NOMO-1 treated with DMSO at 0.1 percent for 48 hours (cell line): ENCODE measurements at regions not wholly inside any gene's neighbourhood (a gene's known extent, or its start where the extent isn't known, plus 50 kb on each side); places are given as distances from the start of the nearest gene placed in this dataset.

ENCODE experiments used
- DNase-seq: peaks from one replicate; lab custom pipeline; 2025; ENCODE audit not compliant: unreplicated experiment; lab: John Stamatoyannopoulos, UW

- DNase-seq = no peak
These were observed 469.0 kb upstream of the BRINP1 start for GRCh38 chr9:119838210-119838609.

- no peak for DNase-seq
These were observed 466.8 kb upstream of the BRINP1 start for GRCh38 chr9:119836036-119836435.

GRCh38 chr9:119834064-119834620 is 464.9 kb upstream of the BRINP1 start:
- DNase-seq = no peak

GRCh38 chr9:119831309-119831708 is 462.1 kb upstream of the BRINP1 start:
- DNase-seq = no peak

GRCh38 chr9:119829748-119830147 is 460.5 kb upstream of the BRINP1 start:
- no peak for DNase-seq

GRCh38 chr9:119829186-119829585 is 460.0 kb upstream of the BRINP1 start:
- DNase-seq = no peak

GRCh38 chr9:119827526-119827925 is 458.3 kb upstream of the BRINP1 start:
- DNase-seq = no peak

- DNase-seq = no peak
These were observed 457.9 kb upstream of the BRINP1 start for GRCh38 chr9:119827126-119827525.

GRCh38 chr9:119818726-119819435 is 449.6 kb upstream of the BRINP1 start:
- no peak for DNase-seq

GRCh38 chr9:119810645-119811429 is 441.6 kb upstream of the BRINP1 start:
- no peak for DNase-seq

- DNase-seq = no peak
These were observed 434.4 kb upstream of the BRINP1 start for GRCh38 chr9:119803679-119804078.

- DNase-seq = no peak
These were observed 433.4 kb upstream of the BRINP1 start for GRCh38 chr9:119802621-119803020.

- DNase-seq = no peak
These were observed 432.9 kb upstream of the BRINP1 start for GRCh38 chr9:119802133-119802532.

GRCh38 chr9:119801311-119801710 is 432.1 kb upstream of the BRINP1 start:
- no peak for DNase-seq

- no peak for DNase-seq
These were observed 426.2 kb upstream of the BRINP1 start for GRCh38 chr9:119795395-119795794.

GRCh38 chr9:119794836-119795235 is 425.6 kb upstream of the BRINP1 start:
- no peak for DNase-seq

- no peak for DNase-seq
These were observed 424.0 kb upstream of the BRINP1 start for GRCh38 chr9:119793218-119793617.

GRCh38 chr9:119792242-119792641 is 423.0 kb upstream of the BRINP1 start:
- DNase-seq = no peak

- no peak for DNase-seq
These were observed 420.8 kb upstream of the BRINP1 start for GRCh38 chr9:119789987-119790386.

- no peak for DNase-seq
These were observed 419.7 kb upstream of the BRINP1 start for GRCh38 chr9:119788921-119789320.

GRCh38 chr9:119781886-119782285 is 412.7 kb upstream of the BRINP1 start:
- no peak for DNase-seq

GRCh38 chr9:119775410-119775809 is 406.2 kb upstream of the BRINP1 start:
- DNase-seq = no peak
